Endodermal cell (in vitro differentiated cells): ENCODE measurements at regions not wholly inside any gene's neighbourhood (a gene's known extent, or its start where the extent isn't known, plus 50 kb on each side); places are given as distances from the start of the nearest gene placed in this dataset.
"Not testable (repeated sequence)": the region's sequence is repeated elsewhere in the genome, so short reads cannot be mapped to it uniquely, and the experiment has no call there.

Source experiments
- DNase-seq: peaks from one replicate; pipeline ENCODE4 v3.0.0-alpha.2; 2017
- H3K27ac ChIP-seq: 2 replicates; pipeline ENCODE4 v1.5.1; 2013; ENCODE audit warnings: mild to moderate bottlenecking, low read depth, low read length, moderate library complexity
- H3K27me3 ChIP-seq: 2 replicates; pipeline ENCODE4 v1.6.1; 2013; ENCODE audit warnings: mild to moderate bottlenecking, low read length, moderate library complexity; ENCODE audit not compliant: insufficient read depth, control insufficient read depth, poor library complexity, severe bottlenecking
- H3K36me3 ChIP-seq: 2 replicates; pipeline ENCODE4 v1.7.0; 2013; ENCODE audit warnings: mild to moderate bottlenecking, low read length, moderate library complexity; ENCODE audit not compliant: control insufficient read depth, insufficient read depth
- H3K4me1 ChIP-seq: one replicate; pipeline ENCODE4 v1.7.0; 2013; ENCODE audit warnings: low read length; ENCODE audit not compliant: control insufficient read depth, insufficient read depth
- H3K4me3 ChIP-seq: 2 replicates; pipeline ENCODE4 v1.5.1; 2013; ENCODE audit warnings: mild to moderate bottlenecking, low read length, moderate library complexity
- H3K9ac ChIP-seq: 2 replicates; pipeline ENCODE4 v1.6.1; 2013; ENCODE audit warnings: mild to moderate bottlenecking, low read length, moderate library complexity; ENCODE audit not compliant: poor library complexity, severe bottlenecking; ENCODE audit errors: extremely low read depth
- H3K9me3 ChIP-seq: 2 replicates; pipeline ENCODE4 v1.6.1; 2013; ENCODE audit warnings: mild to moderate bottlenecking, low read length, moderate library complexity; ENCODE audit not compliant: control insufficient read depth
- H3K27ac Mint-ChIP-seq: 2 replicates; pipeline ENCODE4 v1.8.0; 2020; ENCODE audit warnings: mixed read lengths
- H3K27me3 Mint-ChIP-seq: 2 replicates; pipeline ENCODE4 v1.8.0; 2021; ENCODE audit warnings: mild to moderate bottlenecking, mixed read lengths; ENCODE audit not compliant: insufficient read depth
- H3K36me3 Mint-ChIP-seq: 2 replicates; pipeline ENCODE4 v1.8.0; 2020; ENCODE audit warnings: low read depth, mixed read lengths
- H3K4me1 Mint-ChIP-seq: 2 replicates; pipeline ENCODE4 v1.8.0; 2020; ENCODE audit warnings: mixed read lengths
- H3K4me3 Mint-ChIP-seq: 2 replicates; pipeline ENCODE4 v1.8.0; 2020; ENCODE audit warnings: mild to moderate bottlenecking, moderate library complexity, mixed read lengths
- H3K9me3 Mint-ChIP-seq: 2 replicates; pipeline ENCODE4 v1.8.0; 2020; ENCODE audit warnings: mild to moderate bottlenecking, mixed read lengths
- WGBS, 2 experiments: methylation state at CpG; one replicate each; pipeline versions ENCODE4 v1.1.5 to v1.1.7; 2013; ENCODE audit warnings: missing lambda C conversion rate in 2 of 2, mixed read lengths in 1 of 2; ENCODE audit not compliant: insufficient coverage in 1 of 2, insufficient read length in 1 of 2; 5-methylcytosine and 5-hydroxymethylcytosine counted together
- TF ChIP-seq, protein P1 (sequence below): fragments of 200-600 bp; sonication (generic); conservative IDR thresholded peaks from 2 replicates; pipeline ENCODE4 v1.5.0; 2021; ENCODE audit warnings: antibody characterized with exemption, mild to moderate bottlenecking

DNA sequence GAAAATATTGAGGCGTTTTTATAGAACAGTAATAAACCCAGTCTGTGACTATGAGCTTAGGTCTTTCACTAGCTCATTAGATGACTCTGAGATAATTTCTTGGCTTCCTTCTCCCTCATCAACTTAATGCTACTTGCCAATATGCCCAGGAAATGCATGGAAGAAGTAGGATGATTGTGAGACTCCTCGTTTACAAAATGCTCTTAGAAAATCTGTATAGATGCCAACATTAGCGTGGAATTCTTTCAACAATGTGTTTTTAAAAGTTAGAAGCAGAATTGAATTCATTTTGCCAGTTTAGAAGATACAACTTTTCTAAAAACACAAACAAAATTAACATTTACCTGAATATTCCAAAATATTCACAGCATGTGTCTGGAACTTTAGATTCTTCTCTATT is 424.6 kb downstream of the BTG1 start:
- Mint-ChIP-seq H3K27ac (no peak overlapping the region), H3K4me3 (no peak overlapping the region), H3K36me3 (no peaks in the 10 kb centered on the region), H3K27me3 (no peaks in the 10 kb centered on the region), H3K9me3 (no peaks in the 10 kb centered on the region), H3K4me1 (no peaks in the 10 kb centered on the region)
- Histone ChIP-seq H3K27me3 (peaks cover 9% of the 10 kb centered on the region), H3K36me3 (no peaks in the 10 kb centered on the region), H3K4me3 (no peak overlapping the region), H3K27ac (no peak overlapping the region), H3K9me3 (no peaks in the 10 kb centered on the region), H3K9ac (no peak overlapping the region), H3K4me1 (no peaks in the 10 kb centered on the region)
- 78 to 100% methylated on average over 2 to 3 of the region's 3 CpGs for WGBS, 2 experiments
- TF ChIP-seq, protein P1, sequence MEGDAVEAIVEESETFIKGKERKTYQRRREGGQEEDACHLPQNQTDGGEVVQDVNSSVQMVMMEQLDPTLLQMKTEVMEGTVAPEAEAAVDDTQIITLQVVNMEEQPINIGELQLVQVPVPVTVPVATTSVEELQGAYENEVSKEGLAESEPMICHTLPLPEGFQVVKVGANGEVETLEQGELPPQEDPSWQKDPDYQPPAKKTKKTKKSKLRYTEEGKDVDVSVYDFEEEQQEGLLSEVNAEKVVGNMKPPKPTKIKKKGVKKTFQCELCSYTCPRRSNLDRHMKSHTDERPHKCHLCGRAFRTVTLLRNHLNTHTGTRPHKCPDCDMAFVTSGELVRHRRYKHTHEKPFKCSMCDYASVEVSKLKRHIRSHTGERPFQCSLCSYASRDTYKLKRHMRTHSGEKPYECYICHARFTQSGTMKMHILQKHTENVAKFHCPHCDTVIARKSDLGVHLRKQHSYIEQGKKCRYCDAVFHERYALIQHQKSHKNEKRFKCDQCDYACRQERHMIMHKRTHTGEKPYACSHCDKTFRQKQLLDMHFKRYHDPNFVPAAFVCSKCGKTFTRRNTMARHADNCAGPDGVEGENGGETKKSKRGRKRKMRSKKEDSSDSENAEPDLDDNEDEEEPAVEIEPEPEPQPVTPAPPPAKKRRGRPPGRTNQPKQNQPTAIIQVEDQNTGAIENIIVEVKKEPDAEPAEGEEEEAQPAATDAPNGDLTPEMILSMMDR = no peak
- DNase-seq = no peak

DNA sequence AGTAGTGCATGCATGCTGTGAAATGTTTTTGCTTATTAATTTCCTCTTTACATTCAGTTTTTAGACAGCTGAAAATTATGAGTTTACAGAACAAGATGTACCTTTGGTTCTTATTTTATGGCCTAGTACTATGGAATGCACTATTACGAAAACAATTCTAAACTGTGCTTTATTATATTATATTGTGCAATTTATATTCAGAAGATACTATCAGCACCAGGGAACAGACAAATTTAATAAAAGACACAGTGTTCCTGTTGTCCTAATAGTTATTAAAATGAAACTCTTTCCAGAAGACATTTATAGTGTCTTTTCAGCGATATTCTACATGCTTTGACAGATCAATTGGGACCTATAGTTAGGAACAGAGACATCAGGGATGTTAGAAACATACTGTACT is 427.3 kb downstream of the BTG1 start:
- Mint-ChIP-seq H3K36me3 (no peaks in the 10 kb centered on the region), H3K4me3 (no peak overlapping the region), H3K27ac (no peak overlapping the region), H3K27me3 (no peaks in the 10 kb centered on the region), H3K9me3 (no peaks in the 10 kb centered on the region), H3K4me1 (no peaks in the 10 kb centered on the region)
- Histone ChIP-seq H3K27ac (no peak overlapping the region), H3K9me3 (no peaks in the 10 kb centered on the region), H3K4me3 (no peak overlapping the region), H3K27me3 (peaks cover 9% of the 10 kb centered on the region), H3K9ac (no peak overlapping the region), H3K36me3 (no peaks in the 10 kb centered on the region), H3K4me1 (no peaks in the 10 kb centered on the region)
- TF ChIP-seq, protein P1 = no peak
- WGBS, 2 experiments = 93% methylated on average over 1 of the region's 2 CpGs; no CpG with 5 or more reads in 1 of the 2 experiments
- no peak for DNase-seq

DNA sequence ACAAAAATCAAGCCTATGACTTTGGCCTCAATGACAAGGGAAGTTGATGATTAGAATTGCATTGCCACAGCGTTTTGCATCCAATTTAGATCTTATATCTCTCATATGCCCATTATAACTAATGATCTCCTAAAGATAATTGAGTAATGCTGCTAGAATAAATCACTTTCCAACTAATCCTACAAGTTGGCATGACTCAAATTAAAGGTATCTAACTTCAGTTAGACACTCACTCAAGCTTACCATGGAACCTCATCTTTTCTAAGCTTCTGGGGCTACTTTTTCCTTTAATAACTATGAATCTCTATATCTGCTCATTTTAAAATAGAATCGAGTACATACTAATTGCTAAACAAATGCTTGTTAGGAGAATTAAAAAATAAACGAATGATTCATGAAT is 427.8 kb downstream of the BTG1 start:
- Histone ChIP-seq H3K9ac (no peak overlapping the region), H3K4me1 (no peaks in the 10 kb centered on the region), H3K9me3 (no peaks in the 10 kb centered on the region), H3K27me3 (peaks cover 9% of the 10 kb centered on the region), H3K4me3 (no peak overlapping the region), H3K36me3 (no peaks in the 10 kb centered on the region), H3K27ac (no peak overlapping the region)
- no peak for DNase-seq
- Mint-ChIP-seq H3K36me3 (no peaks in the 10 kb centered on the region), H3K9me3 (no peaks in the 10 kb centered on the region), H3K27ac (no peak overlapping the region), H3K4me3 (no peak overlapping the region), H3K27me3 (no peaks in the 10 kb centered on the region), H3K4me1 (no peaks in the 10 kb centered on the region)
- TF ChIP-seq, protein P1 = no peak
- WGBS, 2 experiments = 60% methylated on average over 1 of the region's 3 CpGs; no CpG with 5 or more reads in 1 of the 2 experiments

DNA sequence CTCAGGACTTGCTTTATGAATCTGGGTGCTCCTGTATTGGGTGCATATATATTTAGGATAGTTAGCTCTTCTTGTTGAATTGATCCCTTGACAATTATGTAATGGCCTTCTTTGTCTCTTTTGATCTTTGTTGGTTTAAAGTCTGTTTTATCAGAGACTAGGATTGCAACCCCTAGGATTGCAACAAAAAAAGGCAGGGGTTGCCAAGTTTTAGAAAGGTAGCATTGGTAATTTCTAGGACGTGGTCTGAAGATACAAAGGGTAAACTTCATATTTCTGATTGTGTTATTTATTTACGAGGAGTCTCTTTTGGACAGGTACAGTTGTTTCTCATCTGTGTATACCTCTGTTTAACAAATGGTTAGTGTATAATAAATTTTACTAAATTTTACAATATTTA is 433.7 kb downstream of the BTG1 start:
- 98 to 100% methylated on average over 1 to 2 of the region's 2 CpGs for WGBS, 2 experiments
- not testable (repeated sequence) for H3K9ac ChIP-seq

More for the DNA sequence above, 433.7 kb downstream of the BTG1 start:
- not testable (repeated sequence) for DNase-seq, H3K4me1 Mint-ChIP-seq, H3K36me3 Mint-ChIP-seq, H3K9me3 Mint-ChIP-seq, H3K4me3 ChIP-seq, H3K27me3 Mint-ChIP-seq, H3K4me3 Mint-ChIP-seq, H3K27me3 ChIP-seq, H3K27ac ChIP-seq, H3K4me1 ChIP-seq, H3K27ac Mint-ChIP-seq, H3K36me3 ChIP-seq, H3K9me3 ChIP-seq
